ENCODE measurements at regions not wholly inside any gene's neighbourhood (a gene's known extent, or its start where the extent isn't known, plus 50 kb on each side); places are given as distances from the start of the nearest gene placed in this dataset.

GRCh38 chrX:114071412-114071811 lies 512.5 kb upstream of the HTR2C start:
- TF ChIP-seq CTCF (IDR thresholded peaks at IDR 0.05), result no peak
- no peak for TF ChIP-seq POLR2A (IDR thresholded peaks at IDR 0.05)
